ENCODE measurements at regions not wholly inside any gene's neighbourhood (a gene's known extent, or its start where the extent isn't known, plus 50 kb on each side); places are given as distances from the start of the nearest gene placed in this dataset.

GRCh38 chr7:53988376-53988775 is 553.8 kb upstream of the VSTM2A start:
- Histone ChIP-seq H3K36me3 (ENCODE audit: insufficient read depth, low read length) (no peaks in the 10 kb centered on the region), H4K20me1 (ENCODE audit: insufficient read depth, low read length) (no peaks in the 10 kb centered on the region), H3K4me2 (ENCODE audit: low read length) (no peak overlapping the region), H3K27me3 (ENCODE audit: insufficient read depth, low read length) (no peaks in the 10 kb centered on the region), H3K9ac (ENCODE audit: low read length) (no peak overlapping the region), H3K27ac (ENCODE audit: low read depth, low read length, poor library complexity, severe bottlenecking) (no peak overlapping the region), H3K9me3 (ENCODE audit: low read length) (no peaks in the 10 kb centered on the region), H3F3A (ENCODE audit: insufficient read depth, low read length) (no peaks in the 10 kb centered on the region), H3K79me2 (ENCODE audit: insufficient read depth, low read length) (no peaks in the 10 kb centered on the region), H3K4me1 (ENCODE audit: insufficient read depth, low read length, severe bottlenecking) (no peaks in the 10 kb centered on the region), H3K4me3 (ENCODE audit: low read depth, low read length, poor library complexity, severe bottlenecking) (no peak overlapping the region), H3K9me2 (ENCODE audit: low read depth, low read length) (no peaks in the 10 kb centered on the region), H2AFZ (ENCODE audit: low read length) (no peak overlapping the region)
- TF ChIP-seq, protein P1, sequence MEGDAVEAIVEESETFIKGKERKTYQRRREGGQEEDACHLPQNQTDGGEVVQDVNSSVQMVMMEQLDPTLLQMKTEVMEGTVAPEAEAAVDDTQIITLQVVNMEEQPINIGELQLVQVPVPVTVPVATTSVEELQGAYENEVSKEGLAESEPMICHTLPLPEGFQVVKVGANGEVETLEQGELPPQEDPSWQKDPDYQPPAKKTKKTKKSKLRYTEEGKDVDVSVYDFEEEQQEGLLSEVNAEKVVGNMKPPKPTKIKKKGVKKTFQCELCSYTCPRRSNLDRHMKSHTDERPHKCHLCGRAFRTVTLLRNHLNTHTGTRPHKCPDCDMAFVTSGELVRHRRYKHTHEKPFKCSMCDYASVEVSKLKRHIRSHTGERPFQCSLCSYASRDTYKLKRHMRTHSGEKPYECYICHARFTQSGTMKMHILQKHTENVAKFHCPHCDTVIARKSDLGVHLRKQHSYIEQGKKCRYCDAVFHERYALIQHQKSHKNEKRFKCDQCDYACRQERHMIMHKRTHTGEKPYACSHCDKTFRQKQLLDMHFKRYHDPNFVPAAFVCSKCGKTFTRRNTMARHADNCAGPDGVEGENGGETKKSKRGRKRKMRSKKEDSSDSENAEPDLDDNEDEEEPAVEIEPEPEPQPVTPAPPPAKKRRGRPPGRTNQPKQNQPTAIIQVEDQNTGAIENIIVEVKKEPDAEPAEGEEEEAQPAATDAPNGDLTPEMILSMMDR (IDR thresholded peaks at IDR 0.05; ENCODE audit: low read length): no peak
- TF ChIP-seq EZH2 (IDR thresholded peaks at IDR 0.05; ENCODE audit: borderline replicate concordance, low read length): no peak

DNA sequence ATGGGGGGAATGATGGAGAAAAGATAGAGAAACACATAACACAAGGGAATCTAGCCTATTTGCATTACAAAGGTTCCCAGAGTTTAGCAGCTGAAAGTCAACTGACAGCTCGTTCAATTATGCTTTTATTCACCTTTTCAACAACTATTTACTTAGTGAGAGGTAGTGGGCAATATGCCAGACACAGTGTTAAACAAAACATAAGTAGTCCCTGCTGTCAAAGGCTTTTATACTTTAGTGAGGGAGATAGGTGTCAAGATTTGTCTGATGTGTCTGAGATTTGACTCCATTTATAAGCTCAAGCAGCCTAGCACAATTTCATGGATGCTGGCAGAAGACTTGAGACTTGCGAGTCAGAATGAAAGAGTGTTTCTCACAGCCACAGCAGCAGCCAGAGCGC is 549.0 kb upstream of the VSTM2A start:
- Histone ChIP-seq H3K27ac (ENCODE audit: low read depth, low read length, poor library complexity, severe bottlenecking) (no peak overlapping the region), H3F3A (ENCODE audit: insufficient read depth, low read length) (no peaks in the 10 kb centered on the region), H3K27me3 (ENCODE audit: insufficient read depth, low read length) (no peaks in the 10 kb centered on the region), H3K9me2 (ENCODE audit: low read depth, low read length) (no peaks in the 10 kb centered on the region), H4K20me1 (ENCODE audit: insufficient read depth, low read length) (no peaks in the 10 kb centered on the region), H3K9ac (ENCODE audit: low read length) (no peak overlapping the region), H3K4me1 (ENCODE audit: insufficient read depth, low read length, severe bottlenecking) (no peaks in the 10 kb centered on the region), H3K4me2 (ENCODE audit: low read length) (no peak overlapping the region), H3K79me2 (ENCODE audit: insufficient read depth, low read length) (no peaks in the 10 kb centered on the region), H3K36me3 (ENCODE audit: insufficient read depth, low read length) (no peaks in the 10 kb centered on the region), H3K4me3 (ENCODE audit: low read depth, low read length, poor library complexity, severe bottlenecking) (no peak overlapping the region), H3K9me3 (ENCODE audit: low read length) (no peaks in the 10 kb centered on the region), H2AFZ (ENCODE audit: low read length) (no peak overlapping the region)
- TF ChIP-seq, protein P1 (IDR thresholded peaks at IDR 0.05; ENCODE audit: low read length): no peak
- TF ChIP-seq EZH2 (IDR thresholded peaks at IDR 0.05; ENCODE audit: borderline replicate concordance, low read length): no peak

- Histone ChIP-seq H3K9me3 (ENCODE audit: low read length) (no peaks in the 10 kb centered on the region), H3K9me2 (ENCODE audit: low read depth, low read length) (no peaks in the 10 kb centered on the region), H3K79me2 (ENCODE audit: insufficient read depth, low read length) (no peaks in the 10 kb centered on the region), H3K4me1 (ENCODE audit: insufficient read depth, low read length, severe bottlenecking) (no peaks in the 10 kb centered on the region), H3F3A (ENCODE audit: insufficient read depth, low read length) (no peaks in the 10 kb centered on the region), H2AFZ (ENCODE audit: low read length) (no peak overlapping the region), H3K27me3 (ENCODE audit: insufficient read depth, low read length) (no peaks in the 10 kb centered on the region), H3K36me3 (ENCODE audit: insufficient read depth, low read length) (no peaks in the 10 kb centered on the region), H4K20me1 (ENCODE audit: insufficient read depth, low read length) (no peaks in the 10 kb centered on the region), H3K4me2 (ENCODE audit: low read length) (no peak overlapping the region), H3K27ac (ENCODE audit: low read depth, low read length, poor library complexity, severe bottlenecking) (no peak overlapping the region), H3K9ac (ENCODE audit: low read length) (no peak overlapping the region), H3K4me3 (ENCODE audit: low read depth, low read length, poor library complexity, severe bottlenecking) (no peak overlapping the region)
- no peak for TF ChIP-seq EZH2 (IDR thresholded peaks at IDR 0.05; ENCODE audit: borderline replicate concordance, low read length)
Observed at GRCh38 chr7:53996876-53997275, 545.3 kb upstream of the VSTM2A start.

GRCh38 chr7:54014765-54015164 is 527.4 kb upstream of the VSTM2A start:
- H3F3A ChIP-seq (ENCODE audit: insufficient read depth, low read length): no peaks in the 10 kb centered on the region
- H3K4me3 ChIP-seq (ENCODE audit: low read depth, low read length, poor library complexity, severe bottlenecking): no peak overlapping the region
- no peak overlapping the region for H3K9ac ChIP-seq (ENCODE audit: low read length)
- H3K4me2 ChIP-seq (ENCODE audit: low read length): no peak overlapping the region
- no peak overlapping the region for H2AFZ ChIP-seq (ENCODE audit: low read length)
- no peaks in the 10 kb centered on the region for H4K20me1 ChIP-seq (ENCODE audit: insufficient read depth, low read length)
- H3K27me3 ChIP-seq (ENCODE audit: insufficient read depth, low read length): no peaks in the 10 kb centered on the region
- TF ChIP-seq EZH2 (IDR thresholded peaks at IDR 0.05; ENCODE audit: borderline replicate concordance, low read length): no peak
- TF ChIP-seq, protein P1 (IDR thresholded peaks at IDR 0.05; ENCODE audit: low read length): no peak
- no peaks in the 10 kb centered on the region for H3K9me3 ChIP-seq (ENCODE audit: low read length)
- H3K4me1 ChIP-seq (ENCODE audit: insufficient read depth, low read length, severe bottlenecking): no peaks in the 10 kb centered on the region
- H3K9me2 ChIP-seq (ENCODE audit: low read depth, low read length): no peaks in the 10 kb centered on the region
- H3K36me3 ChIP-seq (ENCODE audit: insufficient read depth, low read length): no peaks in the 10 kb centered on the region
- no peaks in the 10 kb centered on the region for H3K79me2 ChIP-seq (ENCODE audit: insufficient read depth, low read length)
- no peak overlapping the region for H3K27ac ChIP-seq (ENCODE audit: low read depth, low read length, poor library complexity, severe bottlenecking)
